Parathyroid adenoma (tissue), 2 donors: ENCODE measurements at regions not wholly inside any gene's neighbourhood (a gene's known extent, or its start where the extent isn't known, plus 50 kb on each side); places are given as distances from the start of the nearest gene placed in this dataset.

ENCODE experiments used
- H2AFZ ChIP-seq: fragments of 300-600 bp; sonication (generic); one replicate; pipeline ENCODE4 v1.7.0; 2017; ENCODE audit warnings: antibody characterized with exemption, mild to moderate bottlenecking
- H3K27ac ChIP-seq: fragments of 300-600 bp; sonication (generic); one replicate; pipeline ENCODE4 v1.7.0; 2017
- H3K27me3 ChIP-seq: fragments of 300-600 bp; sonication (generic); one replicate; pipeline ENCODE4 v1.7.0; 2017; ENCODE audit warnings: low read length; ENCODE audit not compliant: control insufficient read depth, insufficient read depth
- H3K36me3 ChIP-seq: fragments of 300-600 bp; sonication (generic); one replicate; pipeline ENCODE4 v1.7.0; 2017; ENCODE audit warnings: low read length; ENCODE audit not compliant: control insufficient read depth, insufficient read depth
- H3K4me1 ChIP-seq: fragments of 300-600 bp; sonication (generic); one replicate; pipeline ENCODE4 v1.7.0; 2017; ENCODE audit warnings: control low read depth
- H3K4me2 ChIP-seq: fragments of 300-600 bp; sonication (generic); one replicate; pipeline ENCODE4 v1.7.0; 2017; ENCODE audit warnings: low read length
- H3K4me3 ChIP-seq: fragments of 300-600 bp; sonication (generic); one replicate; pipeline ENCODE4 v1.7.0; 2017; ENCODE audit warnings: low read depth, low read length
- H3K79me2 ChIP-seq: fragments of 300-600 bp; sonication (generic); one replicate; pipeline ENCODE4 v1.7.0; 2017; ENCODE audit warnings: control low read depth
- H3K9ac ChIP-seq: fragments of 300-600 bp; sonication (generic); one replicate; pipeline ENCODE4 v1.7.0; 2017; ENCODE audit warnings: mild to moderate bottlenecking
- H3K9me3 ChIP-seq: fragments of 300-600 bp; sonication (generic); one replicate; pipeline ENCODE4 v1.7.0; 2017; ENCODE audit warnings: low read length; ENCODE audit not compliant: control insufficient read depth
- CTCF ChIP-seq: fragments of 300-600 bp; sonication (generic); IDR thresholded peaks from one replicate; pipeline ENCODE4 v1.7.0; 2017; ENCODE audit warnings: antibody characterized with exemption, mild to moderate bottlenecking
- donor health status: primary hyperparathyroidism.

- no peak for TF ChIP-seq CTCF
- no peaks in the 10 kb centered on the region for H3K4me1 ChIP-seq
- H3K79me2 ChIP-seq: no peaks in the 10 kb centered on the region
- no peak overlapping the region for H2AFZ ChIP-seq
- no peak overlapping the region for H3K9ac ChIP-seq
- no peak overlapping the region for H3K4me3 ChIP-seq
- no peaks in the 10 kb centered on the region for H3K27me3 ChIP-seq
- H3K9me3 ChIP-seq: no peaks in the 10 kb centered on the region
- no peak overlapping the region for H3K27ac ChIP-seq
- no peaks in the 10 kb centered on the region for H3K36me3 ChIP-seq
- no peak overlapping the region for H3K4me2 ChIP-seq
Measured at GRCh38 chr20:52798124-52798523, 174.0 kb upstream of the TSHZ2 start.

GRCh38 chr20:52794853-52795252 lies 177.3 kb upstream of the TSHZ2 start:
- Histone ChIP-seq H3K4me1 (no peaks in the 10 kb centered on the region), H3K9ac (no peak overlapping the region), H3K4me3 (no peak overlapping the region), H3K27ac (no peak overlapping the region), H3K36me3 (no peaks in the 10 kb centered on the region), H3K4me2 (no peak overlapping the region), H3K27me3 (no peaks in the 10 kb centered on the region), H3K9me3 (no peaks in the 10 kb centered on the region), H2AFZ (no peak overlapping the region), H3K79me2 (no peaks in the 10 kb centered on the region)
- no peak for TF ChIP-seq CTCF

GRCh38 chr20:52793339-52793963 lies 178.7 kb upstream of the TSHZ2 start:
- Histone ChIP-seq H3K79me2 (no peaks in the 10 kb centered on the region), H3K27me3 (no peaks in the 10 kb centered on the region), H3K4me1 (no peaks in the 10 kb centered on the region), H2AFZ (no peak overlapping the region), H3K4me3 (no peak overlapping the region), H3K9me3 (no peaks in the 10 kb centered on the region), H3K36me3 (no peaks in the 10 kb centered on the region), H3K27ac (no peak overlapping the region), H3K9ac (no peak overlapping the region), H3K4me2 (no peak overlapping the region)
- TF ChIP-seq CTCF: no peak

DNA sequence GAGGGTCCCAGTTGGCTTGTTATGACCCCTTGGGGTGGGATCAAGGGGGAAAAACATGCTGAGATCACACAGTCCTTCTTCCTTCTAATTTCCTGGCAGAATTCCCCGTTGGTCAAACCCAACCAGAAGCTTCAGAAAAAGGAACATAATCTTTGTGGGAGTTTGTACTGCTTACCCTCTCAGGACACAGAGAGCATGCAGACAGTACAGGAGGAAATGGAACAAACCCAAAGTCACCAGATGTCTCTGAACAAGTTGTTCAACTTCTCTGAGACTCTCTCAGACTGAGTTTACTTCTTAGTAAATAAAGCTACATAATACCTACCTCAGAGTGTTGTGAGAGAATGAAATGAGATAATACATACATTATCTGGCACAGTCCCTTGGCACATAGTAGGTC lies 181.1 kb upstream of the TSHZ2 start:
- H3K27me3 ChIP-seq: no peaks in the 10 kb centered on the region
- no peaks in the 10 kb centered on the region for H3K9me3 ChIP-seq
- no peak overlapping the region for H3K9ac ChIP-seq
- no peaks in the 10 kb centered on the region for H3K79me2 ChIP-seq
- H3K27ac ChIP-seq: no peak overlapping the region
- H3K4me2 ChIP-seq: no peak overlapping the region
- H2AFZ ChIP-seq: no peak overlapping the region
- H3K4me1 ChIP-seq: no peaks in the 10 kb centered on the region
- no peak overlapping the region for H3K4me3 ChIP-seq
- TF ChIP-seq CTCF: no peak
- no peaks in the 10 kb centered on the region for H3K36me3 ChIP-seq

GRCh38 chr20:52789716-52790115 lies 182.4 kb upstream of the TSHZ2 start:
- no peak overlapping the region for H3K4me2 ChIP-seq
- H3K9ac ChIP-seq: no peak overlapping the region
- no peaks in the 10 kb centered on the region for H3K79me2 ChIP-seq
- H3K27me3 ChIP-seq: no peaks in the 10 kb centered on the region
- H3K4me1 ChIP-seq: no peaks in the 10 kb centered on the region
- H3K4me3 ChIP-seq: no peak overlapping the region
- H2AFZ ChIP-seq: no peak overlapping the region
- TF ChIP-seq CTCF: no peak
- H3K9me3 ChIP-seq: no peaks in the 10 kb centered on the region
- no peaks in the 10 kb centered on the region for H3K36me3 ChIP-seq
- H3K27ac ChIP-seq: no peak overlapping the region
